Testis (tissue), 2 donors: ENCODE measurements at regions not wholly inside any gene's neighbourhood (a gene's known extent, or its start where the extent isn't known, plus 50 kb on each side); places are given as distances from the start of the nearest gene placed in this dataset.

Experiments used
- CTCF ChIP-seq, 3 experiments: fragments of 450-650 bp in 2 of 3; fragments of 200-600 bp in 1 of 3; sonication (generic) in 1 of 3; IDR thresholded peaks; one replicate each; pipeline ENCODE4 v1.5.1; 2016 to 2019; ENCODE audit warnings: antibody characterized with exemption in 3 of 3, mild to moderate bottlenecking in 2 of 3, moderate library complexity in 1 of 3
- POLR2A ChIP-seq: fragments of 450-650 bp; IDR thresholded peaks from one replicate; pipeline ENCODE4 v1.6.1; 2017; ENCODE audit warnings: antibody characterized with exemption, mild to moderate bottlenecking, moderate library complexity

GRCh38 chr5:89230178-89230577 lies 347.2 kb upstream of the MEF2C start:
- TF ChIP-seq CTCF (IDR thresholded peaks at IDR 0.05) (no peak), POLR2A (no peak)
